ENCODE measurements at regions not wholly inside any gene's neighbourhood (a gene's known extent, or its start where the extent isn't known, plus 50 kb on each side); places are given as distances from the start of the nearest gene placed in this dataset.

- no peak overlapping the region for H3K4me3 ChIP-seq (ENCODE audit: low read depth in 2 of 2, low read length in 2 of 2)
- H3K27ac ChIP-seq (ENCODE audit: low read length) = no peak overlapping the region
- ChIA-PET CTCF (no interaction called here), POLR2A (no interaction called here)
- no peaks in the 10 kb centered on the region for H3K4me1 ChIP-seq (ENCODE audit: control insufficient read depth, insufficient read depth, low read length)
- DNase-seq (ENCODE audit: low read depth, low spot score) (no peak), ATAC-seq (no peak)
- peaks cover 5% of the 10 kb centered on the region; the same call in 1 of the 2 replicates for H3K9me3 ChIP-seq (ENCODE audit: control insufficient read depth, insufficient read depth, low read depth, low read length)
- H3K27me3 ChIP-seq (ENCODE audit: control insufficient read depth, insufficient read depth, low read length) = no peaks in the 10 kb centered on the region
- BruUV-seq (replicated peaks) = no TSS peak
- TF ChIP-seq, protein P1, sequence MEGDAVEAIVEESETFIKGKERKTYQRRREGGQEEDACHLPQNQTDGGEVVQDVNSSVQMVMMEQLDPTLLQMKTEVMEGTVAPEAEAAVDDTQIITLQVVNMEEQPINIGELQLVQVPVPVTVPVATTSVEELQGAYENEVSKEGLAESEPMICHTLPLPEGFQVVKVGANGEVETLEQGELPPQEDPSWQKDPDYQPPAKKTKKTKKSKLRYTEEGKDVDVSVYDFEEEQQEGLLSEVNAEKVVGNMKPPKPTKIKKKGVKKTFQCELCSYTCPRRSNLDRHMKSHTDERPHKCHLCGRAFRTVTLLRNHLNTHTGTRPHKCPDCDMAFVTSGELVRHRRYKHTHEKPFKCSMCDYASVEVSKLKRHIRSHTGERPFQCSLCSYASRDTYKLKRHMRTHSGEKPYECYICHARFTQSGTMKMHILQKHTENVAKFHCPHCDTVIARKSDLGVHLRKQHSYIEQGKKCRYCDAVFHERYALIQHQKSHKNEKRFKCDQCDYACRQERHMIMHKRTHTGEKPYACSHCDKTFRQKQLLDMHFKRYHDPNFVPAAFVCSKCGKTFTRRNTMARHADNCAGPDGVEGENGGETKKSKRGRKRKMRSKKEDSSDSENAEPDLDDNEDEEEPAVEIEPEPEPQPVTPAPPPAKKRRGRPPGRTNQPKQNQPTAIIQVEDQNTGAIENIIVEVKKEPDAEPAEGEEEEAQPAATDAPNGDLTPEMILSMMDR (IDR thresholded peaks at IDR 0.05) = no peak
- TF ChIP-seq REST (IDR thresholded peaks at IDR 0.05; ENCODE audit: insufficient read depth in 1 of 2, low read depth in 2 of 2, low read length in 1 of 2) = no peak
- no peak for TF ChIP-seq POLR2AphosphoS5 (IDR thresholded peaks at IDR 0.05; ENCODE audit: low read depth, low read length)
- TF ChIP-seq SIN3A (IDR thresholded peaks at IDR 0.05; ENCODE audit: borderline replicate concordance, insufficient read depth, low read depth, low read length) = no peak
- H3K36me3 ChIP-seq (ENCODE audit: control insufficient read depth, insufficient read depth, low read length) = no peaks in the 10 kb centered on the region
- in situ Hi-C loops (cut with HindIII; ENCODE audit: low pct_unique_long_range_greater_than_20kb, low sequenced_read_pairs) (no loop called here), intact Hi-C loops (cut with micrococcal nuclease; ENCODE audit: unreplicated experiment) (no loop called here)
These were observed 277.0 kb downstream of the CRPPA start for GRCh38 chr7:16144361-16144760.

- BruUV-seq (replicated peaks) = no TSS peak
- no peak for ATAC-seq
- TF ChIP-seq REST (IDR thresholded peaks at IDR 0.05; ENCODE audit: insufficient read depth in 1 of 2, low read depth in 2 of 2, low read length in 1 of 2) = no peak
- TF ChIP-seq TCF7L2 (IDR thresholded peaks at IDR 0.05; ENCODE audit: low read depth, low read length) = peak; percentile 92
- TF ChIP-seq SIN3A (IDR thresholded peaks at IDR 0.05; ENCODE audit: borderline replicate concordance, insufficient read depth, low read depth, low read length) = no peak
- CTCF ChIA-PET = interaction anchor here (2.1 kb wide), 1 partner anchor 427 kb away, joined by 5 read pairs; no protein-coding TSS in a partner anchor
- H3K36me3 ChIP-seq (ENCODE audit: control insufficient read depth, insufficient read depth, low read length) = no peaks in the 10 kb centered on the region
- no peaks in the 10 kb centered on the region for H3K27me3 ChIP-seq (ENCODE audit: control insufficient read depth, insufficient read depth, low read length)
- intact Hi-C loops (cut with micrococcal nuclease; ENCODE audit: unreplicated experiment) = no loop called here
- H3K27ac ChIP-seq (ENCODE audit: low read length) = no peak overlapping the region
- DNase-seq (ENCODE audit: low read depth, low spot score) = no peak
- POLR2A ChIA-PET = no interaction called here
- no peaks in the 10 kb centered on the region for H3K4me1 ChIP-seq (ENCODE audit: control insufficient read depth, insufficient read depth, low read length)
- H3K4me3 ChIP-seq (ENCODE audit: low read depth in 2 of 2, low read length in 2 of 2) = no peak overlapping the region
- in situ Hi-C loops (cut with HindIII; ENCODE audit: low pct_unique_long_range_greater_than_20kb, low sequenced_read_pairs) = no loop called here
- no peaks in the 10 kb centered on the region for H3K9me3 ChIP-seq (ENCODE audit: control insufficient read depth, insufficient read depth, low read depth, low read length)
These were observed 283.4 kb downstream of the CRPPA start for GRCh38 chr7:16137944-16138343.

Data from Panc1 (cell line).